ENCODE measurements at regions not wholly inside any gene's neighbourhood (a gene's known extent, or its start where the extent isn't known, plus 50 kb on each side); places are given as distances from the start of the nearest gene placed in this dataset.
A peak's percentile ranks its signal among the peaks of the same experiment; 100 is the strongest.

DNA sequence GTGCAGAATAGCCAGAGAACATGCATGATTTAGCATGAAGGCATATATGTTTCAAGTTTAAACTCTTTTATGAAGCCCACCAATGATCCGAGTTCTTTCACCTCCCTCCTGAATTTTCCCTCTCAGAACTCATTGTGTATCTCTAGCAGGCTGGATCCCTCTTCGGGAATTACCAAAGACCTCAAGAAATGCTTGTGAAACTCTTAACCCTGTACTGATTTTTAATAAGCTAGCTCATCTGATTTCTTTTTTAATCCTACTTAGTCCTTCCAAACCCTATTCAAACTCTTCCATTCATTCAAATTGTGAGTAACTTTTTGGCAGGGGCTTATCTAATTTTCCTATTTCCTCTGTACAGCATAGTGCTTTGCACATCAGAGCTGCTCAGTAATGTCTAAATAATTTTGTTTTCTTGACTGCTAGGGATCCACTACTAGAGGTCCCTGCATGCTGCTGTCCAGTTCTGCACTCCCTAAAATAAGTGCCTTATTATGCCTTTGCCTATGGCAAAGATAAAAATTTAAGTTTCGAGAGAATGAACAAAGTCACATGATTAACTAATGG lies 723.8 kb downstream of the CDH11 start:
- peak; percentile 16 for DNase-seq

DNA sequence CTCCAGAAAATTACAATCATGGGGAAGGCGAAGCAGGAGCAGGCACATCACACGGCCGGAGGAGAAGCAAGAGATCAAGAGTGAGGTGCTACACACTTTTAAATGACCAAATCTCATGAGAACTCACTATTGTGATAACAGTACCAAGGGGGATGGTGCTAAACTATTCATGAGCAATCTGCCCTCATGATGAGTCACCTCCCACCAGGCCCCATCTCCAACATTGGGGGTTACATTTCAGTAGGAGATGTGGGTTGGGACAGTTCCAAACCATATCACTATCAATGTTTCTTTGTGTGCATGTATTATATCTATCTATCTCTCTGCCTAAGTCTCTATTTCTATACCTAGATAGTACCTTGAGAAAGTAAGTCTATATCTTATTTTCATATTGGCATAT lies 724.8 kb downstream of the CDH11 start:
- Mint-ChIP-seq H3K27ac (peak overlapping the region; percentile 69), H3K4me1 (ENCODE audit: low read depth) (peaks cover 49% of the 10 kb centered on the region), H3K36me3 (ENCODE audit: low read depth) (peaks cover 10% of the 10 kb centered on the region), H3K27me3 (ENCODE audit: insufficient read depth) (no peaks in the 10 kb centered on the region; the same call in 1 of the 2 replicates), H3K9me3 (peaks cover 9% of the 10 kb centered on the region), H3K4me3 (peak overlapping the region; percentile 68)
- TF ChIP-seq, protein P1, sequence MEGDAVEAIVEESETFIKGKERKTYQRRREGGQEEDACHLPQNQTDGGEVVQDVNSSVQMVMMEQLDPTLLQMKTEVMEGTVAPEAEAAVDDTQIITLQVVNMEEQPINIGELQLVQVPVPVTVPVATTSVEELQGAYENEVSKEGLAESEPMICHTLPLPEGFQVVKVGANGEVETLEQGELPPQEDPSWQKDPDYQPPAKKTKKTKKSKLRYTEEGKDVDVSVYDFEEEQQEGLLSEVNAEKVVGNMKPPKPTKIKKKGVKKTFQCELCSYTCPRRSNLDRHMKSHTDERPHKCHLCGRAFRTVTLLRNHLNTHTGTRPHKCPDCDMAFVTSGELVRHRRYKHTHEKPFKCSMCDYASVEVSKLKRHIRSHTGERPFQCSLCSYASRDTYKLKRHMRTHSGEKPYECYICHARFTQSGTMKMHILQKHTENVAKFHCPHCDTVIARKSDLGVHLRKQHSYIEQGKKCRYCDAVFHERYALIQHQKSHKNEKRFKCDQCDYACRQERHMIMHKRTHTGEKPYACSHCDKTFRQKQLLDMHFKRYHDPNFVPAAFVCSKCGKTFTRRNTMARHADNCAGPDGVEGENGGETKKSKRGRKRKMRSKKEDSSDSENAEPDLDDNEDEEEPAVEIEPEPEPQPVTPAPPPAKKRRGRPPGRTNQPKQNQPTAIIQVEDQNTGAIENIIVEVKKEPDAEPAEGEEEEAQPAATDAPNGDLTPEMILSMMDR (IDR thresholded peaks at IDR 0.05): no peak
- no peak for DNase-seq

More for the DNA sequence above, 723.8 kb downstream of the CDH11 start:
- Mint-ChIP-seq H3K27ac (peak overlapping the region; percentile 51), H3K4me3 (peak overlapping the region; percentile 48), H3K4me1 (ENCODE audit: low read depth) (peaks cover 44% of the 10 kb centered on the region), H3K9me3 (peaks cover 9% of the 10 kb centered on the region), H3K27me3 (ENCODE audit: insufficient read depth) (no peaks in the 10 kb centered on the region; the same call in 1 of the 2 replicates), H3K36me3 (ENCODE audit: low read depth) (peaks cover 10% of the 10 kb centered on the region)
- TF ChIP-seq, protein P1 (IDR thresholded peaks at IDR 0.05): no peak

DNA sequence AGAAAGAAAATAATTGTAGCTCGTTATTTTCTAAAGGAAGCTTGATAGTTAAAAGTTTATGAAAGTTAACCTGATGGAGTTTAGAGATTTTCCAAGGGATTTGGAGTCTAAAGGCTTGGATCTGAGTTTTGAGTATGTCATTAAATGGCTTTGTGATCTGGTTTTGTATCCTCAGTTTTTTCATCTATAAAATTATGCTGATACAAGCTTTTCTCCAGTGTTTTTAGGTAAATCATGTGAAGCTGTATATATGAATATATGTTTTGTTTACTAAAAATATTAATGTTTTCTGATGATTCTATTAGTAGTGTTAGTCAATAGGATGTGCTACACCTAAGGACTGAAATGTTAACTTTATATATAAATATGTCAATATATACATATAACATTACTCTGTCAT lies 727.8 kb downstream of the CDH11 start:
- Mint-ChIP-seq H3K27me3 (ENCODE audit: insufficient read depth) (no peaks in the 10 kb centered on the region; the same call in 1 of the 2 replicates), H3K9me3 (peaks cover 9% of the 10 kb centered on the region), H3K36me3 (ENCODE audit: low read depth) (peaks cover 10% of the 10 kb centered on the region), H3K4me1 (ENCODE audit: low read depth) (peaks cover 64% of the 10 kb centered on the region), H3K4me3 (no peak overlapping the region), H3K27ac (no peak overlapping the region)
- no peak for DNase-seq
- TF ChIP-seq, protein P1 (IDR thresholded peaks at IDR 0.05): no peak

DNA sequence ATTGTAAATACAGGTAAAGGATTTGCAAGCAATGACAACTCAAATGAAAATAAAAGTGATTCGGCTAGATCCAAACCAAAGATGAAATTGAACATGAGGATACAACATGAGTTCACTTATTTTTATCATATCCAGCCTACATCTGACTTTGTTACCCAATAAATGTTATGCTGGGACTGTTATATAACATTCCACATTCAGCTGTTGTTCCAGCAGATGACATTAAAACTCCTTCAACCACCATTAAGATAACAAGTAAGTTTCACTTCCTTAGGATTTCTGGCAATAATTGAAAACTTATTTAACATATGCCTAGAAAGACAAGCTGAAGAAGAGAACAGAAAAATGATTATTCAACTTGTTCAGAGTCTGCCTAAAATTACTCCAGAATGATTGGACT lies 729.4 kb downstream of the CDH11 start:
- Mint-ChIP-seq H3K9me3 (peaks cover 9% of the 10 kb centered on the region), H3K36me3 (ENCODE audit: low read depth) (peaks cover 10% of the 10 kb centered on the region), H3K4me3 (no peak overlapping the region), H3K27ac (no peak overlapping the region), H3K27me3 (ENCODE audit: insufficient read depth) (no peaks in the 10 kb centered on the region; the same call in 1 of the 2 replicates), H3K4me1 (ENCODE audit: low read depth) (peaks cover 48% of the 10 kb centered on the region)
- DNase-seq: no peak
- TF ChIP-seq, protein P1 (IDR thresholded peaks at IDR 0.05): no peak

DNA sequence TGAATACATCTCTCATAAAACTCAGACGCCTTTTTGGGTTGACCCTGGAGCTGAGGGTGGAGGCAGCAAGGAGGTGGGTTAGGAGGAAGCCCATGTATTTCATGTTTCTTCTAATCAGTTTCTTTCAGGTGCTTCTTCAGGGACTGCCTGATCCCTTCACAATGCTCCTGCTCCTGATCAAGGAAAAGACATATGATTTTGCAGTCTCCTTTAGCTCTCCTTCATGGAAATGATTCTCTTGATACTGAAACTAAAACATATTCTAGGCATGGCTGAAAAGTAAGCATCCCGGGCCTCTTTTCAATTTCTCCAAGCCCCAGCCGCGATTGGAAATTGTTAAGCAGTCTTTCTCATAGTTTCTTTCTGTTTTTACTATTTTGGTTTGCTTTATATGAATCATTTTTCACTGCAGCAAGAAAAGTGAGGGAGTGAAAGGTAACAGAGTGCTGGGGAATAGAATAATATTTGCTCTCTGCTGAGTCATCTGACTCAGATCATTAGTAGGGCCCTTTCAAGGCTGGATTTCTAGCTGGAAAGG lies 730.7 kb downstream of the CDH11 start:
- peak overlapping the region; percentile 86 for H3K4me3 Mint-ChIP-seq
- no peaks in the 10 kb centered on the region for H3K27me3 Mint-ChIP-seq (ENCODE audit: insufficient read depth)
- DNase-seq: peak; percentile 40
- TF ChIP-seq, protein P1 (IDR thresholded peaks at IDR 0.05): no peak
- H3K36me3 Mint-ChIP-seq (ENCODE audit: low read depth): no peaks in the 10 kb centered on the region
- peak overlapping the region; percentile 94 for H3K27ac Mint-ChIP-seq
- no peaks in the 10 kb centered on the region for H3K9me3 Mint-ChIP-seq
- H3K4me1 Mint-ChIP-seq (ENCODE audit: low read depth): peaks cover 36% of the 10 kb centered on the region

Measured in HFFc6 (cell line).